Tibial artery (tissue), 4 donors: ENCODE measurements at regions not wholly inside any gene's neighbourhood (a gene's known extent, or its start where the extent isn't known, plus 50 kb on each side); places are given as distances from the start of the nearest gene placed in this dataset.
"Not testable (repeated sequence)": the region's sequence is repeated elsewhere in the genome, so short reads cannot be mapped to it uniquely, and the experiment has no call there.

ENCODE experiments used
- DNase-seq, 2 donors: peaks; one replicate each; pipeline ENCODE4 v3.0.0-alpha.2; 2019
- H3K27ac ChIP-seq, 2 donors: fragments of 200-600 bp; sonication (generic) in 1 of 2; 1 replicate in 1 of 2; 2 replicates in 1 of 2; pipeline ENCODE4 v1.5.1; 2018 to 2019; ENCODE audit warnings: mild to moderate bottlenecking in 1 of 2
- H3K27me3 ChIP-seq, 2 donors: fragments of 200-600 bp; sonication (generic) in 1 of 2; one replicate each; pipeline versions ENCODE4 v1.5.1 to v1.6.0; 2016 to 2019
- H3K36me3 ChIP-seq, 3 donors: fragments of 200-600 bp; sonication (generic) in 2 of 3; one replicate each; pipeline ENCODE4 v1.5.1; 2016 to 2019; ENCODE audit warnings: mild to moderate bottlenecking in 2 of 3
- H3K4me1 ChIP-seq, 4 donors: fragments of 200-600 bp; sonication (generic) in 2 of 4; 1 replicate in 3 of 4; 2 replicates in 1 of 4; pipeline ENCODE4 v1.5.1; 2016 to 2019
- H3K4me3 ChIP-seq, 2 donors: fragments of 200-600 bp; sonication (generic) in 1 of 2; 1 replicate in 1 of 2; 2 replicates in 1 of 2; pipeline ENCODE4 v1.5.1; 2018 to 2019; ENCODE audit warnings: mild to moderate bottlenecking in 2 of 2
- H3K9me3 ChIP-seq, 3 donors: fragments of 200-600 bp; sonication (generic) in 1 of 3; one replicate each; pipeline ENCODE4 v1.5.1; 2016 to 2019
- CTCF ChIP-seq, 2 experiments: fragments of 200-600 bp in 1 of 2; fragments of 450-650 bp in 1 of 2; IDR thresholded peaks; one replicate each; pipeline ENCODE4 v1.5.1; 2017 to 2019; ENCODE audit warnings: antibody characterized with exemption in 2 of 2, mild to moderate bottlenecking in 1 of 2, moderate library complexity in 1 of 2
- intact Hi-C: fragments of 100-400 bp; cut with DNase I; formaldehyde crosslinking; loops from one replicate; pipeline ENCODE4 v1.15.0; 2023; ENCODE audit warnings: low total_unique reads

- TF ChIP-seq CTCF (IDR thresholded peaks at IDR 0.05), result no peak
- Histone ChIP-seq H3K27ac (no peak overlapping the region), H3K4me1 (no peaks in the 10 kb centered on the region), H3K9me3 (no peaks in the 10 kb centered on the region), H3K36me3 (no peaks in the 10 kb centered on the region), H3K4me3 (no peak overlapping the region), H3K27me3 (no peaks in the 10 kb centered on the region)
- intact Hi-C loops, result no loop called here
- DNase-seq, result no peak
Observed at GRCh38 chr17:51428668-51429495, 168.5 kb downstream of the UTP18 start.

- H3K4me3 ChIP-seq, H3K36me3 ChIP-seq, H3K9me3 ChIP-seq, H3K27me3 ChIP-seq, H3K4me1 ChIP-seq, intact Hi-C loops, DNase-seq, H3K27ac ChIP-seq: not testable (repeated sequence)
Observed at GRCh38 chr17:51429938-51430337, 169.6 kb downstream of the UTP18 start.

GRCh38 chr17:51430591-51430990, 170.2 kb downstream of the UTP18 start:
- Histone ChIP-seq H3K9me3 (no peaks in the 10 kb centered on the region), H3K4me1 (no peaks in the 10 kb centered on the region), H3K27me3 (no peaks in the 10 kb centered on the region), H3K27ac (no peak overlapping the region), H3K36me3 (no peaks in the 10 kb centered on the region), H3K4me3 (no peak overlapping the region)
- intact Hi-C loops, result no loop called here
- no peak for TF ChIP-seq CTCF (IDR thresholded peaks at IDR 0.05)
- no peak for DNase-seq

- peaks cover 0 to 3% of the 10 kb centered on the region in 2 donors for H3K27me3 ChIP-seq
- intact Hi-C loops, result no loop called here
- no peak for DNase-seq
- no peak overlapping the region for H3K4me3 ChIP-seq
- no peak overlapping the region for H3K27ac ChIP-seq
- no peaks in the 10 kb centered on the region for H3K36me3 ChIP-seq
- H3K4me1 ChIP-seq, result no peaks in the 10 kb centered on the region
- no peaks in the 10 kb centered on the region for H3K9me3 ChIP-seq
- TF ChIP-seq CTCF (IDR thresholded peaks at IDR 0.05), result no peak
Observed at GRCh38 chr17:51434434-51435170, 174.3 kb downstream of the UTP18 start.

- intact Hi-C loops, result no loop called here
- Histone ChIP-seq H3K27ac (no peak overlapping the region), H3K4me3 (no peak overlapping the region), H3K27me3 (peaks cover 0 to 3% of the 10 kb centered on the region in 2 donors), H3K4me1 (no peaks in the 10 kb centered on the region), H3K9me3 (no peaks in the 10 kb centered on the region), H3K36me3 (no peaks in the 10 kb centered on the region)
- no peak for TF ChIP-seq CTCF (IDR thresholded peaks at IDR 0.05)
- DNase-seq, result no peak
Observed at GRCh38 chr17:51435171-51435552, 174.8 kb downstream of the UTP18 start.

GRCh38 chr17:51435641-51436091, 175.3 kb downstream of the UTP18 start:
- Histone ChIP-seq H3K4me3 (no peak overlapping the region), H3K27ac (no peak overlapping the region), H3K36me3 (no peaks in the 10 kb centered on the region), H3K9me3 (no peaks in the 10 kb centered on the region), H3K27me3 (peaks cover 0 to 3% of the 10 kb centered on the region in 2 donors), H3K4me1 (no peaks in the 10 kb centered on the region)
- no peak for TF ChIP-seq CTCF (IDR thresholded peaks at IDR 0.05)
- no peak for DNase-seq
- intact Hi-C loops, result no loop called here
